Esophagus squamous epithelium (tissue), 5 donors: ENCODE measurements at regions not wholly inside any gene's neighbourhood (a gene's known extent, or its start where the extent isn't known, plus 50 kb on each side); places are given as distances from the start of the nearest gene placed in this dataset.

ENCODE experiments used
- DNase-seq: peaks from one replicate; lab custom pipeline; 2025; lab: John Stamatoyannopoulos, UW
- H3K27ac ChIP-seq, 4 donors: fragments of 200-600 bp; sonication (generic); one replicate each; pipeline ENCODE4 v1.5.1; 2016 to 2019; ENCODE audit warnings: mild to moderate bottlenecking in 1 of 4
- H3K27me3 ChIP-seq, 4 donors: fragments of 200-600 bp; sonication (generic); 1 replicate in 3 of 4; 2 replicates in 1 of 4; pipeline versions ENCODE4 v1.5.1 to v1.6.0; 2017 to 2021; ENCODE audit warnings: antibody characterized with exemption in 1 of 4
- H3K36me3 ChIP-seq, 3 donors: fragments of 200-600 bp; sonication (generic); one replicate each; pipeline ENCODE4 v1.5.1; 2016 to 2019
- H3K4me1 ChIP-seq, 3 donors: fragments of 200-600 bp; sonication (generic); one replicate each; pipeline ENCODE4 v1.5.1; 2017 to 2019
- H3K4me3 ChIP-seq, 4 donors: fragments of 200-600 bp; sonication (generic); 1 replicate in 3 of 4; 2 replicates in 1 of 4; pipeline ENCODE4 v1.5.1; 2016 to 2019; ENCODE audit warnings: mild to moderate bottlenecking in 2 of 4, moderate library complexity in 1 of 4
- H3K9me3 ChIP-seq, 3 donors: fragments of 200-600 bp; sonication (generic); one replicate each; pipeline ENCODE4 v1.5.1; 2016 to 2019
- CTCF ChIP-seq, 6 experiments: fragments of 450-650 bp in 4 of 6; fragments of 200-600 bp in 2 of 6; sonication (generic) in 2 of 6; IDR thresholded peaks; one replicate each; pipeline ENCODE4 v1.5.1; 2016 to 2019; ENCODE audit warnings: antibody characterized with exemption in 6 of 6, mild to moderate bottlenecking in 4 of 6, moderate library complexity in 4 of 6
- POLR2A ChIP-seq, 4 donors: fragments of 450-650 bp; IDR thresholded peaks; one replicate each; pipeline ENCODE4 v1.6.1; 2017; ENCODE audit warnings: antibody characterized with exemption in 4 of 4, mild to moderate bottlenecking in 4 of 4, moderate library complexity in 3 of 4
- WGBS, 2 donors: methylation state at CpG; one replicate each; pipeline ENCODE4 v1.1.5; 2018; 5-methylcytosine and 5-hydroxymethylcytosine counted together
- intact Hi-C: fragments of 100-400 bp; cut with DNase I; formaldehyde crosslinking; loops from one replicate; pipeline ENCODE4 v1.15.0; 2022
- donor health status: DM: yes; HTN: yes; CAD: no.

GRCh38 chr3:106366352-106366751 lies 497.5 kb upstream of the CBLB start:
- H3K4me3 ChIP-seq: no peak overlapping the region
- no peaks in the 10 kb centered on the region for H3K9me3 ChIP-seq
- no peaks in the 10 kb centered on the region for H3K27me3 ChIP-seq
- H3K36me3 ChIP-seq: no peaks in the 10 kb centered on the region
- TF ChIP-seq POLR2A (IDR thresholded peaks at IDR 0.05) (no peak), CTCF (IDR thresholded peaks at IDR 0.05) (no peak)
- intact Hi-C loops: no loop called here
- no peak overlapping the region for H3K27ac ChIP-seq
- no peak for DNase-seq
- H3K4me1 ChIP-seq: no peaks in the 10 kb centered on the region

- whole genome bisulfite sequencing, 2 donors: 47 to 56% methylated on average over 2 of the region's 2 CpGs
- Histone ChIP-seq H3K27me3 (no peaks in the 10 kb centered on the region), H3K4me1 (no peaks in the 10 kb centered on the region), H3K36me3 (no peaks in the 10 kb centered on the region), H3K9me3 (no peaks in the 10 kb centered on the region), H3K27ac (no peak overlapping the region), H3K4me3 (no peak overlapping the region)
- DNase-seq: no peak
- TF ChIP-seq POLR2A (IDR thresholded peaks at IDR 0.05) (no peak), CTCF (IDR thresholded peaks at IDR 0.05) (no peak)
- intact Hi-C loops: no loop called here
These were observed 498.7 kb upstream of the CBLB start for GRCh38 chr3:106367496-106367895.

GRCh38 chr3:106371221-106371970 lies 502.6 kb upstream of the CBLB start:
- H3K27me3 ChIP-seq: no peaks in the 10 kb centered on the region
- intact Hi-C loops: no loop called here

GRCh38 chr3:106371971-106372805 lies 503.4 kb upstream of the CBLB start:
- H3K27ac ChIP-seq: no peak overlapping the region
- TF ChIP-seq POLR2A (IDR thresholded peaks at IDR 0.05) (no peak), CTCF (IDR thresholded peaks at IDR 0.05) (no peak)
- no peaks in the 10 kb centered on the region for H3K27me3 ChIP-seq
- WGBS, 2 donors: 68 to 75% methylated on average over 1 of the region's 1 CpG
- no peaks in the 10 kb centered on the region for H3K9me3 ChIP-seq
- DNase-seq: no peak
- no peaks in the 10 kb centered on the region for H3K36me3 ChIP-seq
- intact Hi-C loops: no loop called here
- H3K4me1 ChIP-seq: peaks cover 0 to 2% (median 0%) of the 10 kb centered on the region in 3 donors
- no peak overlapping the region for H3K4me3 ChIP-seq

More at GRCh38 chr3:106371221-106371970, 502.6 kb upstream of the CBLB start:
- H3K36me3 ChIP-seq: no peaks in the 10 kb centered on the region
- DNase-seq: no peak
- no peaks in the 10 kb centered on the region for H3K9me3 ChIP-seq
- H3K4me1 ChIP-seq: peaks cover 0 to 2% (median 0%) of the 10 kb centered on the region in 3 donors
- 75 to 79% methylated on average over 10 of the region's 10 CpGs for WGBS, 2 donors
- H3K27ac ChIP-seq: no peak overlapping the region
- no peak overlapping the region for H3K4me3 ChIP-seq
- TF ChIP-seq CTCF (IDR thresholded peaks at IDR 0.05): no peak
- TF ChIP-seq POLR2A (IDR thresholded peaks at IDR 0.05): no peak

GRCh38 chr3:106372806-106373190 lies 504.0 kb upstream of the CBLB start:
- no peaks in the 10 kb centered on the region for H3K27me3 ChIP-seq
- TF ChIP-seq CTCF (IDR thresholded peaks at IDR 0.05) (no peak), POLR2A (IDR thresholded peaks at IDR 0.05) (no peak)
- no peaks in the 10 kb centered on the region for H3K9me3 ChIP-seq
- H3K36me3 ChIP-seq: no peaks in the 10 kb centered on the region
- H3K4me1 ChIP-seq: peaks cover 0 to 2% (median 0%) of the 10 kb centered on the region in 3 donors
- no peak overlapping the region for H3K4me3 ChIP-seq
- 77 to 100% methylated on average over 1 of the region's 1 CpG for WGBS, 2 donors
- intact Hi-C loops: no loop called here
- DNase-seq: no peak
- H3K27ac ChIP-seq: no peak overlapping the region
